ENCODE measurements at regions not wholly inside any gene's neighbourhood (a gene's known extent, or its start where the extent isn't known, plus 50 kb on each side); places are given as distances from the start of the nearest gene placed in this dataset.
"Not testable (repeated sequence)": the region's sequence is repeated elsewhere in the genome, so short reads cannot be mapped to it uniquely, and the experiment has no call there.

DNA sequence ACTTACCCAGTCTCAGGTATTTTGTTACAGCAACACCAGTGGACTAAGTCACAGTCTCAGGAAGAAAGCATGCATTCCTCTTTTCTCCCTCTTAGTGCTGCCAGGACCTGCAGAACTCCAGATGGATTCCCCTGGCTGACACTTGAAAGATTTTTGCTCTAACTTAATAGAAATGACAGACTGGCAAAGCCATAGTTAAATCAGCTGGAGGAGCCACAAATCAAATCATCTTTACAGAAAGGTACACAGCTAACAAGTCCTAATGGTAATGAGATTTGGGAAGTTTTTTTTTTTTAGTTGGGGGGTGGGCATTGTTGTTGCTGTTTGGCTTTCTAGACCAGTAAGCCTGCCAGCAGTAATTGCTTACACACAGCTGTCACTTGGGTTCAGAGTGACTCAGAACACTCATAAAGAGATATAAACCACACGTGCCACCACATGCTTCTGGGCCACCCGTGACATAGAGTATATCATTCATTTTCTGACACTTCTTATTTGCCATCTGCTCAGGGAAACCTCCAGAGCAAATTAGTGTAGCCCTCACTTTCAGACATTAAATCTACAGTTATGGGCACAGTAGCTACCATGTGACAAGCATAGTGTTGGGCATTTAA is 72.4 kb downstream of the FH start:
- no peak for DNase-seq (ENCODE audit: extremely low spot score)
- ChIA-PET CTCF (interaction anchor here (0.7 kb wide), 1 partner anchor 1474 kb away, joined by 3 read pairs; no protein-coding TSS in a partner anchor), POLR2A (no interaction called here)
- no peak for TF ChIP-seq LEF1 (IDR thresholded peaks at IDR 0.05; ENCODE audit: borderline replicate concordance)
- TF ChIP-seq BHLHE40 (IDR thresholded peaks at IDR 0.05; ENCODE audit: borderline replicate concordance) = no peak
- TF ChIP-seq FOXA1 (IDR thresholded peaks at IDR 0.05) = no peak
- no peak for TF ChIP-seq NFRKB (IDR thresholded peaks at IDR 0.05)
- no peak for TF ChIP-seq L3MBTL2 (conservative IDR thresholded peaks at IDR 0.05)
- TF ChIP-seq SP1 (IDR thresholded peaks at IDR 0.05) = no peak
- no peak for TF ChIP-seq CTBP1 (IDR thresholded peaks at IDR 0.05; ENCODE audit: borderline replicate concordance)
- TF ChIP-seq FOXK2 (IDR thresholded peaks at IDR 0.05) = no peak
- no peak for TF ChIP-seq SUZ12 (IDR thresholded peaks at IDR 0.05)
- no peak for TF ChIP-seq ARNT (IDR thresholded peaks at IDR 0.05)
- no peak for TF ChIP-seq ZNF384 (IDR thresholded peaks at IDR 0.05)
- no peak for TF ChIP-seq ELF4 (IDR thresholded peaks at IDR 0.05)
- TF ChIP-seq HDGF (IDR thresholded peaks at IDR 0.05; ENCODE audit: borderline replicate concordance) = no peak
- TF ChIP-seq, protein P1, sequence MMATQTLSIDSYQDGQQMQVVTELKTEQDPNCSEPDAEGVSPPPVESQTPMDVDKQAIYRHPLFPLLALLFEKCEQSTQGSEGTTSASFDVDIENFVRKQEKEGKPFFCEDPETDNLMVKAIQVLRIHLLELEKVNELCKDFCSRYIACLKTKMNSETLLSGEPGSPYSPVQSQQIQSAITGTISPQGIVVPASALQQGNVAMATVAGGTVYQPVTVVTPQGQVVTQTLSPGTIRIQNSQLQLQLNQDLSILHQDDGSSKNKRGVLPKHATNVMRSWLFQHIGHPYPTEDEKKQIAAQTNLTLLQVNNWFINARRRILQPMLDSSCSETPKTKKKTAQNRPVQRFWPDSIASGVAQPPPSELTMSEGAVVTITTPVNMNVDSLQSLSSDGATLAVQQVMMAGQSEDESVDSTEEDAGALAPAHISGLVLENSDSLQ (IDR thresholded peaks at IDR 0.05) = no peak
- TF ChIP-seq TARDBP (IDR thresholded peaks at IDR 0.05) = no peak
- no peak for TF ChIP-seq FOXM1 (IDR thresholded peaks at IDR 0.05; ENCODE audit: borderline replicate concordance)

DNA sequence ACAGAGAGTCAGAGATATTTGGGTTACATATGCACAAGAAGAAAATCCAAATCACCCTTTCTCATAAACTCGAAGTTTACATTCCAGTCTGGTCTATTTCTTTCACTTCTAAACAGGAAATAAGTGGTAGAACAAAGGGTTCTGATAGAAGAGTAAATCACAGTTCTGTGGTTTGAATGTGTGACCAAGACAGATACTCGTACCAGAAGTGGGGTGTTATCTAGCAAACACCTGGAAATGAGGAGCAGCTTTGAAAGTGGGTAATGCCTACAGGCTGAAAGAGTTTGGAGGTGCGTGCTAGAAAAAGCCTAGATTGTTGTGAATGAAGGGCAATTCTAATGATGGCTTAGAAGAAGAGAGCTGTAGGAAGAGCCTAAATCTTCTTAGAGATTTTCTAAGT is 74.7 kb downstream of the FH start:
- no peak for TF ChIP-seq FOXM1 (IDR thresholded peaks at IDR 0.05; ENCODE audit: borderline replicate concordance)
- no peak for TF ChIP-seq ZNF384 (IDR thresholded peaks at IDR 0.05)
- no peak for DNase-seq (ENCODE audit: extremely low spot score)
- ChIA-PET CTCF (no interaction called here), POLR2A (no interaction called here)

DNA sequence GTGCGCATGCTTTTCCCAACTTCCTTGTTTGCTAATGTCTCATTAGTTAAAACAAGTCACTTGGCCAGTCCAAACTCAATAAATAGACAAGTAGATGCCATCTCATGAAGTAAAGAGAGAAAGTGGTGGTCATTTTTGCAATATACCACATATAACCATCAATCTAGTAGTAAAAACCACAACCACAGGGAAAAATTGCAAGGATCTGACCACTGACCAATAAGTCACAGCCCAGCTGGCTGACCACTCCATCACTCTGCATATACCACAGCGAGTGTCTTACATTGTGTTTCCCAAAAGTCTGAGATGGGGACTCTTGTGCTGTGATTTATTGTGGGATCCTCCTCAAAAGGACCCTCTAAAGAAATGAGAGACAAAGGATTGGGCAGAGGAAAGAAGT is 76.0 kb downstream of the FH start:
- no peak for TF ChIP-seq HDGF (IDR thresholded peaks at IDR 0.05; ENCODE audit: borderline replicate concordance)
- TF ChIP-seq ARNT (IDR thresholded peaks at IDR 0.05) = no peak
- TF ChIP-seq TARDBP (IDR thresholded peaks at IDR 0.05) = no peak
- no peak for TF ChIP-seq L3MBTL2 (conservative IDR thresholded peaks at IDR 0.05)
- TF ChIP-seq NFRKB (IDR thresholded peaks at IDR 0.05) = no peak
- TF ChIP-seq CTBP1 (IDR thresholded peaks at IDR 0.05; ENCODE audit: borderline replicate concordance) = no peak
- TF ChIP-seq, protein P1 (IDR thresholded peaks at IDR 0.05) = no peak
- no peak for TF ChIP-seq ELF4 (IDR thresholded peaks at IDR 0.05)
- no peak for TF ChIP-seq FOXK2 (IDR thresholded peaks at IDR 0.05)
- TF ChIP-seq FOXA1 (IDR thresholded peaks at IDR 0.05) = no peak
- no peak for TF ChIP-seq ZNF384 (IDR thresholded peaks at IDR 0.05)
- TF ChIP-seq LEF1 (IDR thresholded peaks at IDR 0.05; ENCODE audit: borderline replicate concordance) = no peak
- TF ChIP-seq BHLHE40 (IDR thresholded peaks at IDR 0.05; ENCODE audit: borderline replicate concordance) = no peak
- no peak for DNase-seq (ENCODE audit: extremely low spot score)
- POLR2A ChIA-PET = no interaction called here
- CTCF ChIA-PET = interaction anchor here (0.9 kb wide), 1 partner anchor 20 kb away, joined by 3 read pairs; no protein-coding TSS in a partner anchor

DNA sequence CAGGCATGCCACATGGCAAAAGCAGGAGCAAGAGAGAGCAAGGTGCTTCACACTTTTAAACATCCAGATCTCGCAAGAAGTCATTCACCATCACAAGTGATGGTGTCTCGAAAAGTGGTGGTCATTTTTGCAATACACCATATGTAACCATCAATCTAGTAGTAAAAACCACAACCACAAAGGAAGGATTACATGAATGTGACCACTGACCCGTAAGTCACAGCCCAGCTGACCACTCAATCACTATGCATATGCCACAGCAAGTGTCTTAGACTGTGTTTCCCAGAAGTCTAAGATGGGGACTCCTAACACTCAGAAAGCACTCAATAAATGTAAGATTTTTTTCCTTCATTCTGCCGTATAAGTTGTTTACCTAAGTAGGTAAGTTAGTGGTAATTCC is 76.9 kb downstream of the FH start:
- DNase-seq (ENCODE audit: extremely low spot score) = no peak
- POLR2A ChIA-PET = no interaction called here

DNA sequence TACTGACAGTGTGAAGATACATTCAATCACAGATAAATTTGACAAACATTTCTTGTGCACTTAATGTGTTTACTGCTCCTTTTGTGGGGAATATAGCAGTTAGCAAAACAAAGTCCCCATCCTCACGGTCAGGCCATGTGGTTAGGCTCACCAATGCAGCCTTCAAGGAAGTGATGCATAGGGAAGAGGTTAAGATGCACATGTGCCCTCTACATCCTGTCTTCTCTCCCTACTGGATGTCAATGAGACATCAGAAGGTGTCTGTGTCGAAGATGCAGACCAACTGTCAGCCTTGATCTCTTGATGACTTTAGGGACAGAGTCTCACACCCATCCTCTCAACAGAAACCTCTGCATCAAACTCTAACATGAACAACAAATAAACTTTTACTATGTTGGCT is 78.7 kb downstream of the FH start:
- no peak for DNase-seq (ENCODE audit: extremely low spot score)
- POLR2A ChIA-PET = no interaction called here
- CTCF ChIA-PET = no interaction called here
- TF ChIP-seq SUZ12 (IDR thresholded peaks at IDR 0.05) (no peak), CTBP1 (IDR thresholded peaks at IDR 0.05; ENCODE audit: borderline replicate concordance) (no peak), NFRKB (IDR thresholded peaks at IDR 0.05) (no peak), FOXK2 (IDR thresholded peaks at IDR 0.05) (no peak), TARDBP (IDR thresholded peaks at IDR 0.05) (no peak), FOXA1 (IDR thresholded peaks at IDR 0.05) (no peak), HDGF (IDR thresholded peaks at IDR 0.05; ENCODE audit: borderline replicate concordance) (no peak), L3MBTL2 (conservative IDR thresholded peaks at IDR 0.05) (no peak), ELF4 (IDR thresholded peaks at IDR 0.05) (no peak), SP1 (IDR thresholded peaks at IDR 0.05) (no peak), FOXM1 (IDR thresholded peaks at IDR 0.05; ENCODE audit: borderline replicate concordance) (no peak)
- TF ChIP-seq, protein P1 (IDR thresholded peaks at IDR 0.05) = no peak

More for the DNA sequence above, 76.9 kb downstream of the FH start:
- CTCF ChIA-PET = interaction anchor here (0.9 kb wide), 1 partner anchor 21 kb away, joined by 3 read pairs; no protein-coding TSS in a partner anchor
- TF ChIP-seq ZNF384 (IDR thresholded peaks at IDR 0.05) (no peak), FOXK2 (IDR thresholded peaks at IDR 0.05) (no peak), BHLHE40 (IDR thresholded peaks at IDR 0.05; ENCODE audit: borderline replicate concordance) (no peak), HDGF (IDR thresholded peaks at IDR 0.05; ENCODE audit: borderline replicate concordance) (no peak), NFRKB (IDR thresholded peaks at IDR 0.05) (no peak)
- TF ChIP-seq, protein P1 (IDR thresholded peaks at IDR 0.05) = no peak

DNA sequence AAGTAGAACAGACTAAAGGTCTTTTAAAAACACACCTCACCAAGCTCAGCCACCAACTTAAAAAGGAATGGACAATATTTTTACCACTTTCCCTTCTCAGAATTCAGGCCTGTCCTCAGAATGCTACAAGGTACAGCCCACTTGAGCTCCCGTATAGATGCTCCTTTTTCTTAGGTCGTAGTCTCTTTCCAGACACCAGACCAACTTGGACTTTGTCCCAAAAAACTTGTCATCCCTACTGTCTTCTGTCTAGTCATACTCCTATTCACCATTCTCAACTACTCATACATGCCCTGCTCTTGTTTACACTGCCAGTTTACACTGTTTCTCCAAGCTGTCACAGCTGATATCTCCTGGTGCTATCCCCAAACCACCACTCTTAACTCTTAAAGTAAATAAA is 80.9 kb downstream of the FH start:
- DNase-seq (ENCODE audit: extremely low spot score); CTCF ChIA-PET; POLR2A ChIA-PET: not testable (repeated sequence)
